ENCODE measurements at regions not wholly inside any gene's neighbourhood (a gene's known extent, or its start where the extent isn't known, plus 50 kb on each side); places are given as distances from the start of the nearest gene placed in this dataset.

DNA sequence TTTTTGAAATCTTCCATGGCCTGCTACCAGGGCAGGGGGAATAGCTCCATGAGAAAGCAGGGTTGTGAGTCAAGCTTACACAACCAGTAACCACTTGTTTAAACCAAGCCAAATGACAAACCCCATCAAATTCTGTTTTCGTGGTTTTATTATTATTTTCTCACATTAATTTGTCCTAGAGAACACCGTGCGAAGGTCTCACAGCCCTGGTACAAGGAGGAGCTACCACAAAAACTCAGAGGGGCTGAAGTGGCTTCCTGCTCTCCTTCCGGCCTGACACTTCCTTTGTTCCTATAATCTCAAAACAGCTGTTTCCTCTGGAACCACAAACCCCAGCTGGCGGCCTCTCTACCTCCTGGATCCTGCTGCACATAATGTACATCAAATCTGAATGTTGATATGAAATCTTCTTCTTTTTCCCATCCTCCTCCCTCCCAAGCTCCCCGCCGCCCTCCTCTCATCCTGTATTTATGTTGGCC lies 375.9 kb downstream of the MCTP2 start:
- DNase-seq, result no peak

DNA sequence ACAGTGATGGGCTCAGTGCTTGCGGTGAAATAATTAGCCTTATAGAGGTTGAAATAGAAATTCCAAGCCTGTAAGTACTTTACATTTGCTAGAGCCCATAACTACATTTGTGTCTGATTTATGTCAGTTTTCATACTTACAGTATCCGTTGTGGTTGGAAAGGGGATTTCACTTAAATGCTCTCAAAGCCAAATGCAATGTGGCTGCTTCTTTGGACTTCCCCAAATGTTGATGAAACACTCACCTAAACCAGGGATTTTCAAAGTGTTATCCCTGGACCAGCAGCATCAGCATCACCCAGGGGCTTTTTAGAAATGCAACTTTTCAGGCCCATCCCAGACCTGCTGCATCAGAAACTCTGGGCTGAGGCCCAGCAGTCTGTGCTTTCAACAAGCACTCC lies 378.7 kb downstream of the MCTP2 start:
- no peak for DNase-seq

DNA sequence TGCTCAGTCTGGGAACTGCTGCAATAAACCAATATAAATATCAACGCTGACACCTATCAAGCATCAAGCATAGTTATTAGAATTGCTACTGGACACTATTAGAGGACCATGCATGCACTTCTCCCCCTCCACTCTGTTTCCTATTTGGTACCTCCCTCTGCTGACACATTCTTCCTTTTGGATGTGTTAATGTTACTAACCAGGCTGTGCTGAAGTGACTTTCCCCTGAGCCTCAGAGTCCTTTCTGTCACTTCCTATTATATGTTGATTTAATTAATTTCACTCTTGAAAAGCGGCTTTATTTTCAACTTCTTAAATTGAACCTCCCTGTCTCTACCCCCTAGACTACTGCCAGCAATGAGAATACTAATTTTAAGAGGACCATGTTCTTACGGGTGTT lies 379.1 kb downstream of the MCTP2 start:
- DNase-seq, result no peak

DNA sequence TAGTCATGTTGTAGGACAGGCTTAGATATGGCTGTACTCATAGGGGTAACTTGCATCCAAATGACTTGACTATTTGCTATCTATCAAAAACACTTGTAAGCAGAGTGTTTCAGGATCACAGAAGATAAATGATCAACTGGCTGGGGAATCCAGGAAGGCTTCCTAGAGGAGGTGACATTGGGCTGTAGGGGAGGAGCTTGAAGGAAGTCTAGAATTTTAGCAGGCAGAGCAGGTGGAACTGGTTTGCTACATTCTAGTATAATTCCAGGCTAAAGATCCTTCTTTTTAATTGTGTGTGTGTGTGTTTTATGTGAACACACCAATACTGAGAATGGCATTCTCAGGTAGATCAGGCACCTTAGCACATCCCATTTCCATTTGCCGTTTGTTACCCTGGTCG lies 380.3 kb downstream of the MCTP2 start:
- DNase-seq, result no peak

DNA sequence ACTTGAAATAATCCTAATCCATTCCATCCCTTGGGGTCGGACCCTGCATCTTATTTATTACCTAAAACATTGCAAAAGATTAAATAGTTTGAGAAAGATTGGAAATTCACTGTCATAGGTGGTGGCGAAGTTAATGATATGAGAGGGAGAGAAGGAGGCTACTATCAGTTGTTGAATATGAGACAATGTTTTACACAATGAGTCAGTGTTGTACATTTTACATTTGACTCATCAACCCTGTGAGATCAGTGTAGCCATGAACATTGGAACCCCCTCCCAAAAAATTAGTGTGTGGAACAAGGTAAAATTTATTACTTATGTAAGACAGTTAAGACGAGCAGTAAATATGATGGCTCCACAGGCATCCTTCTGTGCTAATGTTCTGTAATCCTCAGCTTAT lies 384.3 kb downstream of the MCTP2 start:
- no peak for DNase-seq

DNA sequence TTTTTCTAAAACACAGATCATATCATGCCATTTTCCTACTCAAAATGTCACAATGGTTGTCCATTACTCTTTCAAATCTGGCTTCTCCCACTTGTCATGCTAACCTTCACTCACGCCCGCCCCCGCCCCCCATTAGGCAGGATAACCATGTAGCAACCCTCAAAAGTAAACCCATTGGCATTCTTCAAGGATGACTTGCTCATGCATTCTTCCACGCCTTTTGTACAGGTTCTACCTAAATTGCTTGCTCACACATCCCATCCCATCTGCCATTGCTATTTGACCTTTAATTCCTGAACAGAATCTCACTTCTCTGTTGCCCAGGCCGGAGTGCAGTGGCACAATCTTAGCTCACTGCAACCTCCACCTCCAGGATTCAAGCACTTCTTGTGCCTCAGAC lies 389.3 kb downstream of the MCTP2 start:
- DNase-seq, result no peak

DNA sequence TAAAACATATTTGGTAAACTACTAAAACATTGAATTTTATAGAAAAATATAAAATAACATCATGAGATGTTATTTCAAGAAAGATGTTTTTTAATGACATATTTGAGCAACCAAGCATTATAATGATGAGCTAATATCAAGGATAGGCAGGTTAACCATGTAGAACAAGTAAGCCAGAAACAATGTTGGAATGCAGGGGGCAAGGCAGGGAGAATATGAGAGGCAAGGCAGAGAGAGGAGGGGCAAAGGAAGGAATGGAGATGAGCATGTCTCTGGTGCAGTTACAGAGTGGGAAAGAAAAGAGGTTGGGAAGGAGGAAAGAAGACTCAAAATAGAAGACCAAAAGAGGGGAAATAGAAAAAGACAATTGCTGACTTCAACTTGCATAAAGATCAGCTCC lies 390.4 kb downstream of the MCTP2 start:
- no peak for DNase-seq

DNA sequence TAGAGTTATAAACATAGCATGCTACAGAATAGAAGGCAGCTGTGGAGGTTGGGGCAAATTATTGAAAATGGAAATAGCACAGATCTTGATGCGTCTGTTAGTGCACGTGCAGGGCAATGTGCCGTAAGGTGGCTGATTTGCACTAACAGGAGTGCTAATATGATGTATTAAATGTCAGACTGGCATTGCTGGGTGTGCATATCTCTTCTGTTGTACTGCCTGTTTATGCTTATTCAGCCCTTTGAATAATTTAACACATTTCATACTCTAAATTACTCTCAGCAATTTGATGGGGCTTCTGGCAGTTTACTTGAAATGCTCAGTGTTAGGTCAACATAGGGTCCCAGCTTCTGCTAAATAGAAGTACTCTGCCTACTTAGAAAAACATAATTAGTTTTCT lies 395.6 kb downstream of the MCTP2 start:
- DNase-seq, result no peak

DNA sequence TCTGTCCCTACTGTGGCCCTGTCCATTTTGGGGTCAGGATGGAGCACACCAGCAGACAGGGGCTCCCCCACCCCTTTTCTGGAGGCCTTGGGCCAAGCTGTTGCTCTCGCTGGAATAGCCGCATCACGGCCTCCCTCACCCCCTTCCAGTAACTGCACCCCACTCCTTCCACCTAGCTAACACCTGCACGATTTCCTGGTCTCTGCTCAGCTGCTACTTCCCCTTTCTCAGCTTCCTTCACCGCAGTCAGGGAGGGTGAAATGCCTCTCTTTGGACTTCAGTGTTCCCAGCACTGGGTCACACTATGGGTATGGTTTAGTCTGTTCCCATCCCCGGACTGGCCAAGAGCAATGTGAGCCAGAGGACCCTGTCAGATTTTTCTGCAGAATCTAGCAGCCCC lies 400.2 kb downstream of the MCTP2 start:
- DNase-seq, result no peak

DNA sequence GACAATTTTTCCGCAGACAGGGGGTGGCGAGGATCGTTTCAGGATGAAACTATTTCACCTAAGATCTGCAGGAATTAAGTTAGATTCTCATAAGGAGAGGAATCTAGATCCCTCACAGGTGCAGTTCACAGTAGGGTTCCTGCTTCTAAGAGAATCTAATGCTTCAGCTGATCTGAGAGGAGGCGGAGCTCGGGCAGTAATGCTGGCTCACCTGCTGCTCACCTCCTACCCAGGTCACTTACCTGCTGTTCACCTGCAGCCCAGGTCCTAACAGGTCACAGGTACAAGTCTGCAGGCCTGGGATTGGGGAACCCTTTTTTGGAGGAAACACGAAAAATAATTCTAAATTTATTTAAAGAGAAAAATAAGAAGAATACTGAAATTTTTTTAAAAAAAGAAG lies 406.8 kb downstream of the MCTP2 start:
- DNase-seq, result no peak

DNA sequence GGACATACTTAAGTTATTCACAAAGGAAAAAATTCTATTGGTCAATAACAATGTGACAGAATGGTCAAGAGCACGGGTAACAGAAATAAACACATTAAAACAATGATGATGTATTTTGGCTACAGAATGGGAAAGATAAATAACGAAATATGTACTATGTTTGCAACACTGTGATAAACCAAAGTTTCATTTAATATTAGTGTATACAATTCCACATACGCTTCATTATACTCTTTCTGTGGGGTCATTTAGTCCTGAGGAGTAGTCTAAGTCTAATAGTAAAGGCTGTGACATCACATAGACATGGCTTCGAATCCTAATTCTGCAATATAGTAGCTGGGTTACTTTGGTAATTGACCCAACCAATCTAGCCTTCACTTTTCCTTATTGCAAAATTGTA lies 408.3 kb downstream of the MCTP2 start:
- DNase-seq, result no peak

DNA sequence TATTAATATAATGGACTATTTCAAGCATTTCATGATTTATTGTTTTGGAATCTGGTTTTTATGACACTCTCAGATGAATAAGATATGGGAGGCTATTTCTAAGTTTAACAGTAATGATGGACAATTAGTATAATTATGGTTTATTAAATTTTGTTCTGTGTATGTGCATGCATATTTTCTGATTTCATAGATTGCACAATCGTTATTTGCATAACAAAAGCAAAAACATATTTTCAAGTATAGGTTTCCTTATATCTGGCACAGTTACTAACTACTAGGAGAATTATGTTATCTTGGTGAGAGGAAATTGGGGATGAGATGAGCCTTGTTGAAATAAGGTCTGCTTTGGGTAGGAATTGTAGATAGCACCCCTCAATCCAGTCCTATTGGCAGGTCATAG lies 413.1 kb downstream of the MCTP2 start:
- DNase-seq, result no peak

DNA sequence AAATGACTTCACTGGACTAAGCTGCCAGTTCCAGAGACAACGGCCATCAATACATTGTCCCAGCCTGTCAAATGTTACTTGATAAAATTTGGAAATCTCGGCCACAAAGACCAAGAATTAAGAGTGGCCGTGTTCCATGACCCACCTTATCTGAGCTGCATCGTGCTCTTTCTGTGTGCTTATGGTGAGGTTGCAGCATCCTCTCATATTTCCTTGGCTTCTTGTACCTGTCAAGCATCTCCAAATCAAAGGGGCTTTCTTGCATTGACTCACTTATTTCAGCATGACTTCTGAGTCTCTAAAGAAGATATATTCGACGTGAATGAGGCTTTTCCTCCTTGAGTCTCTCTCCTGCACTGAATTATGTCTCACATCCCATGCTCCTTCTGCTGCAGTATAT lies 421.7 kb downstream of the MCTP2 start:
- DNase-seq, result no peak

DNA sequence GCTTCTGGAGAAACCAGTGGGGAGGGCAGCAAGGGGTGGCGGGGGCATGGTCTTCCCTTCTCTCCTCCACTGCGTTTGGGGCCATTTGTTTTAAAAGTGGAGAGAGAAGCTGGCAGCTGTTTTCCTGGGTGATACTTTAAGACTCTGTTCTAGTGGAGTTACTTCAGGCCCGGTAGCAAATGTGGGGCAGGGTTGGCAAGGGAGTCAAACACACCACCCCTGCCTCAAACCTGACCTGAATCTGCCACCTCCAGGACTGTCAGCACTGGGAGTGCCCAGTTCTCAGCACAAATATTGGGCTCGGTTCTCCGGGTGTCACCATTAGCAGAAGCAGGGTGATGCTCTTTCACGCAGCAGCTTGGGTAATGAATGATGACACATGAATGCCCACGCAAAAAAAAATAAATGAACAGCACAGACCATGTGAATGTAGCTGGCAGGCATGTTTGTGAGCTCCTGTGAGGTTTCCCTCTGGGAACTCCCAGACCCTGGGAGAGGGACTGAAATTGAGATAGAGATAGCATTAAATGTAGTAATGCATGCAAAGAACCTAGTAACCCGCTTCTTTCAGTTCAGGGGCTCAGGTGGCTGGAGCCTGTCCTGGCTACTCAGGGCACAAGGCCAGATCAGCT lies 424.0 kb downstream of the MCTP2 start:
- no peak for DNase-seq

DNA sequence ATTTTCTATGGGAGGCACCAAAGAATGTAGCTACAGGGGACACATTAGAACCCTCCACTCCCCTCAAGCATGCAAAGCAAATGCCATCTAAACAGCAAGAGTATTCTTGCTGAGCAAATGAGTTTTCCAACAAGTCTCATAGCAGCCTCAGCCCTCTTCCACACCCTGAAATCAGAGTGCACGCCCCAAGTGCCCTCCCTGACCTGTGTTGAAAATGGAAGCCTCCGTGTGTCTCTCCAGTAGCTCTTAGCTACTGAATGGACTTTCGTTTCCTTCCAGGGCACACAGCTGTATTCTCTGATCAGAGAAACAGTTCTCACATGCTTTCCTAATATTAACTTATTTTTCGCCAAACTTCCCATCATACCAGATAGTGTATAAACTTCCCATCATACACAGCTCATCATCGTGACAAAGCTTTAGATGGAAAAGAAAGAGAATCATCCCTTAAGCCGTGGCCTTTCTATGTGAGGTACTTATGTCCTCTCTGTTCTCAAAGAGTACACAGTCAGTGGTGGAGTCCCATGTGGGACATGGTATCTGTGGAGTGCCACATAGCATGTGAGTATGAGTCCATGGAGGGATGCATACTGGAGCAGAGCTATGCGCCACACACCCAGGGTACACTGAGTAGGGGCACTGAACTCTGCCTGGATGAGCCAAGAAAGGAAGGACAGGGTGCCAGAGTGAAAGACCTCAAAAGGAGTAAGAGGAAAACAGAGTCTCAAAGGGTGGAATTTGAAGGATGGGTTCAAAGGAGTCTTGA lies 434.5 kb downstream of the MCTP2 start:
- DNase-seq, result no peak

DNA sequence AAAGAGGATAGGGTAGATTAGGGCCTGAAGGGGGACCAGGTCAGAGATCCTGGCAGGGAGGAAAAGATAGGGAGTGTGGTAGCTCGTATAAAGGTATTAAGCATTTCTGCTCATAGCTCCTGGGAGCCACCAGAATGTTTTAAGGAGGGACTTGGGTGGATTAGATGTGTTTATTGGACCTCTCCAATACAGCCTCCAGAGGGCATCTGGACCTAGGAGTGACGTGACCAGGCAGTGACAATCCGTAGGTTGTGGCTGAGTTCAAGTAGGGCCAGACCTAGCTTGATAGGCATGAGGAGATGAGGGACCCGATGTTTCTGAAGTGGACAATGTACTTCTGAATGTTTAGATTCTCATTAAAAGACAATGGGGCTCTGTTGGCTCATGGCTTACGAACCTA lies 435.2 kb downstream of the MCTP2 start:
- no peak for DNase-seq

DNA sequence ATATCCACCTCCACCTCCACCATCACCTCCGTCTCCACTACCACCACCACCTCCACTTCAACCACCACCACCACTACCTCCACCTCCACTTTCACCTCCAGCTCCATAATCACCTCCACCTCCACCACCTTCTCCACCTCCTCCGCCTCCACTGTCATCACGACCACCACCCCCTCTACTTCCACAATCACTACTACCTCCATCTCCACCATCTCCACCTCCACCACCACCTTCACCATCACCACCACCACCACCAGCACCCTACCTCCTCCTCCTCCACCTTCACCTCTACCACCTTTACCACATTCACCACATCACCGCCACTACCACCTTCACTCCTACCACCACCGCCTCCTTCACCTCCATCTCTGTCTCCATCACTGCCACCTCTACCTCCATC lies 435.7 kb downstream of the MCTP2 start:
- DNase-seq, result no peak

DNA sequence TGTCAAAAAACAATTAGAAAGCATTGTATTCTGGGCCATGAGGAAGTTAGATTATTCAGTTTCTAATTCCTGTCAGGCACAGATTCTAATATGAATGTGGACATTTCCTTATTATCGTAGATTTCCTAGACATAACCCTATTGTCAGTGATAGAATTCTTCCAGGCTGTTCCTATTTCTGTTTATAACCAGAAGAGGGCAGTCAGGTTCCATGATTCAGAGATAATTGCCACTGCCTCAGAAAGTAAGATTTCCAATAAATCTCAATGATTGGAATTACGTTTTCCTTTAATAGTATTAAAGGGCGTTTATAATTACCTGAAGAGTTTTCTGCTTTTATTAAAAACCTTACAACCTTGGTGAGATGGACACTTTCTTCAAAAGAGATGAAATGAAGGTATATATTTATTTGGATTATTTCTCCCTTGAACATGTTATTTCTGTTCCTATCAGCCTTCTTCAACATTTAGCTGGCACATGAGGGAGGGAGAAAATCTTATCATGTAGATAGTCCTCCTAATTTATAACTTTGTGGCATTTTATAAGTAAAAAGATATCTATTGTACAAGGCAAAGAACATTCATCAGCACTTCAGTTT lies 439.2 kb downstream of the MCTP2 start:
- DNase-seq, result no peak

DNA sequence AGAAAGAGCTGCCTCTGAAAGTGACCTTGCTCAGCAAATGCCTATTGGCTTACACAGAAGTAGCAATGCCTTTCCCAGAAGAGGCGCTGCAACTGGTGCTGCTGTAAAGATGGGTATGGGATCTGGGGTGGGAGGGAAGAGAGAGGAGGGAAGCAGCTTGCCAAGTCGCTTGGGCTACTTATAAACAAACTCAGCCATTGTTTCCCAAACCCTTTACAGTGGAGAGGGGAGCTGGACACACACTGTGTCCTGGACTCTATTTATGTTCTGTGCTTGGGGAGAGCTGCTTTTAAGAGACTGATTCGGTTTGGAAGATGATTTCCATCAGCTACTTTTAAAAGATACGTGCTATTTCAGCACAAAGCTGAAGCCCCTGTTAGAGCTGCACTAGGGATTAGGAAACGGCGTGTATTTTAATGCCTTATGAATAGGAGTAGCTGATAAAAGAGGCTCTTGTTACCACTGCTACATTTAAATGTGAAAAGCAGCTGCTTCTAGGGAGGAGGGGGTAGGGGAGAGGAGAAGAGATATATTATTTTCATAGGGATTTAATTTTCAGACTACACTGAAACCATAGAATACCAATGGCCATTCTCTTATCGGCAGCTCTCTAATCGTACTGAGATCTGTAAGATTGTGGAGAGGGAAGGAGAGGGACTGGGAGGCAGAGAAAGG lies 440.6 kb downstream of the MCTP2 start:
- DNase-seq, result no peak

DNA sequence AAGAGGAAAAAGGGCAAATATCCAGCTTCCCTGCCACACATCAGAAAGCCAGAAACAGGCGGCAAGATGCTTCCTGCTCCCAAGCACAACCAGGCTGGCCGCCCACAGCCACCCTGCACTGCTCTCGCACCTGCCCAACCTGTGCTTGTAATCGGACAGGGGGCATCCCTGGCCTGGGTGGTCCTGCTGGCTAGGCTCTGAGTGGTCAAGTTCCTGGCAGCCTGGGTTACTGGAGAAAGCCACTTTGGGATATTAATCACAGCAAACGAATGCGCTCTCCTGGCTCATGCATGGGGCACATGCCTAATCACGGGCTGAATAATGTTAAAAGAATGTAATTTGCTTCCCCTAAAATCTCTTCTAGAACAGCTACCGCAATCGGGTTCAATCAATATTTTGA lies 442.4 kb downstream of the MCTP2 start:
- no peak for DNase-seq

DNA sequence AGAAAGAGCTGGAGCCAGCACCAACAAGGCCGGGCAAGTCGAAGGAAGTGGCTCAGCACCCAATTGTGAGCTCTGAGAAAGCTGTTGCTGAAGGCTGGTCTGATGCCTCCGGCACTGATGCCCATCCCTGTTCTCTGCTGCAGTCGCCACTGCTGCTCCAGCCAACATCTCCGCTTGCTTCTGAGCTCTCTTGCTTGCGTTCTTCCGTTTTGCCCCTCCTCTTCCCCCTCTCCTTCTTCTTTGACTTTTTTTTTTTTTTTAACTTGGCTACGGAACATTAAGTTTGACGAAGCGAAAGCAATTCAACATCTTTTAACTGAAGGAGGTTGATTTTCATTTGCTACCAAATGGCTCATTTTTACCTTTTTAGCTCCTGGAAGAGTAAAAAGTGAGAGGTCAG lies 442.9 kb downstream of the MCTP2 start:
- DNase-seq, result no peak

DNA sequence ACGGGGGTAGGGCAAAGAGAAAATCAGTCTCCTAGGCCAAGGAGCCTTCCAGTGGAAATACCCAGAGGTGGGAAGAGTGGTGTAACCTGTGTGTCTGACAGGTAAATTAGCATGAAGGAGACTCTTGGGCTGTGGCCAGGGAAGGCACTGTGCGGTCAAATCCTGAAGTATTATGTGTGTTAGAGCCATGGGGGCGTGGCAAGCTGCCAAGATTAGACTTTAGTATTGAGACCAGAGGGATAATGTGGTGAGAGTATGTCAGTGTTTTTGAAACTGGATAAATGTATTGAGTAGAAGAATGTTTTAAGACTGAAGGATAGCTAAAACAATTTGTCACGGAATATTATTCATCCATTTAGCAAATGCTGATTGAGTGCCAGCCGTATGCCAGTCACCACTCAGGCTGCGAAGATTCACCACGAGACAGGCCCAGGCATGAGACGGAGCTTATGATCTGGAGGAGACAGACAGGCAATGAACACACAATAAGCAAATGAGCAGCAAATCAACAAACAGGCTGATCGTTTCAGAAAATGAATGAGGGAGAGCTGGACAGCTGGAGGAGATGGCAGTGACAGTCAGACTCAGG lies 445.9 kb downstream of the MCTP2 start:
- DNase-seq, result no peak

DNA sequence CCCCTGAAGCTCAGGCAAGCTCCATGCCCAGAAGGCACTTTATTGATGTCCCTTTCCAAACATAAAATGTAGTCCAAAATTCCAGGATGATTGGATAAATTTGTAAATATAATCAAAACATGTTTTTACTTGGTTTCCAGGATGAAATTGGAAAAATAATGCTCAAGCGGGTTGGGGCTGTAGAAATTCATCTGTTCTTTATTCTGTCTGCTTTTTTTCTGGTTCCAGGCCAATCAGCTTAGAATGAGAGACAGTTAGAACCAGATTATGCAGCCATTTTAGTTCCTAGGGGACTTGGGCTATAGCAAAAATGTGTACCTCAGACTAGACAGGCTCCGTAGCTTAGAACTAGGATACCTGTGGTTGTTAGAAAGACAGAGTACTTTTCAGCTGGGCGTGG lies 450.8 kb downstream of the MCTP2 start:
- DNase-seq, result no peak

DNA sequence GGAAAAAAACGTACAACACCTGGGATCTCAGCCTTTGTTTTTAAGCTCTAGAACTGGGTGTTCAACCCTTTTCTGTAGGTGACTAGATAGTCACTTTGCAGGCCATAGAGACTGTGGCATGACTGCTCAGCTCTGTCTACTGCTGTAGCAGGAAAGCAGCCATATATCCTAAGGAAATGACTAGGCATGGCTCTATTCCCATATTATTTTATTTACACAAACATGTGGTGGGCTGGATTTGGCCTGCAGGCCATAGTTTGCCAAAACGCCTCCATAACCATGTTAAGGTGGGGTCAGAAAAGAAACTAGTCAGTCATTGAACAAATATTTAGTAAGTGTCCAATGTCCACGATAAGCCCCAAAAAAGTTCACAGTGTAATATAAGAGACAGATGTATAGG lies 452.5 kb downstream of the MCTP2 start:
- DNase-seq, result no peak
